H9 (cell line): ENCODE measurements at regions not wholly inside any gene's neighbourhood (a gene's known extent, or its start where the extent isn't known, plus 50 kb on each side); places are given as distances from the start of the nearest gene placed in this dataset.

ENCODE experiments used
- DNase-seq: peaks from one replicate; pipeline ENCODE4 v3.0.0-alpha.2; 2017
- H2AFZ ChIP-seq: one replicate; pipeline ENCODE4 v1.6.1; 2013; ENCODE audit warnings: mild to moderate bottlenecking, low read length, control low read depth, moderate library complexity
- H2AK5ac ChIP-seq: 2 replicates; pipeline ENCODE4 v1.6.1; 2013; ENCODE audit warnings: low read length, control low read depth, mixed read lengths; ENCODE audit not compliant: insufficient read length
- H2BK120ac ChIP-seq: one replicate; pipeline ENCODE4 v1.6.1; 2013; ENCODE audit warnings: low read depth, mild to moderate bottlenecking, low read length, control low read depth, inconsistent platforms; ENCODE audit not compliant: poor library complexity, severe bottlenecking
- H2BK12ac ChIP-seq: 2 replicates; pipeline ENCODE4 v1.6.1; 2013; ENCODE audit warnings: low read length, control low read depth, mixed read lengths, low read depth; ENCODE audit not compliant: insufficient read length
- H2BK15ac ChIP-seq: 2 replicates; pipeline ENCODE4 v1.6.1; 2013; ENCODE audit warnings: low read depth, low read length, control low read depth
- H2BK20ac ChIP-seq: one replicate; pipeline ENCODE4 v1.6.1; 2013; ENCODE audit warnings: low read depth, mild to moderate bottlenecking, low read length, control low read depth, inconsistent platforms; ENCODE audit not compliant: poor library complexity, severe bottlenecking
- H2BK5ac ChIP-seq: 2 replicates; pipeline ENCODE4 v1.6.1; 2013; ENCODE audit warnings: low read length, control low read depth, mixed read lengths; ENCODE audit not compliant: insufficient read length
- H3K14ac ChIP-seq: 2 replicates; pipeline ENCODE4 v1.6.1; 2013; ENCODE audit warnings: low read length, control low read depth; ENCODE audit not compliant: insufficient read depth
- H3K18ac ChIP-seq: 2 replicates; pipeline ENCODE4 v1.6.1; 2013; ENCODE audit warnings: low read depth, mild to moderate bottlenecking, mixed read lengths, low read length, control low read depth; ENCODE audit not compliant: insufficient read length
- H3K23ac ChIP-seq: 2 replicates; pipeline ENCODE4 v1.6.1; 2013; ENCODE audit warnings: low read length, control low read depth, mixed read lengths, low read depth; ENCODE audit not compliant: insufficient read length
- H3K23me2 ChIP-seq: 2 replicates; pipeline ENCODE4 v1.6.1; 2013; ENCODE audit warnings: low read depth, mild to moderate bottlenecking, mixed read lengths, low read length, control low read depth; ENCODE audit not compliant: insufficient read length, poor library complexity, severe bottlenecking
- H3K27ac ChIP-seq: 2 replicates; pipeline ENCODE4 v1.5.1; 2013; ENCODE audit warnings: low read length, control low read depth, mixed read lengths, low read depth; ENCODE audit not compliant: insufficient read length
- H3K27me3 ChIP-seq: 2 replicates; pipeline ENCODE4 v1.6.1; 2013; ENCODE audit warnings: low read length, control low read depth, inconsistent platforms; ENCODE audit not compliant: insufficient read depth
- H3K4ac ChIP-seq: 2 replicates; pipeline ENCODE4 v1.6.1; 2013; ENCODE audit warnings: low read depth, mild to moderate bottlenecking, control low read depth, inconsistent platforms, low read length, moderate library complexity
- H3K4me1 ChIP-seq: 2 replicates; pipeline ENCODE4 v1.6.1; 2013; ENCODE audit warnings: low read length, control low read depth, inconsistent platforms; ENCODE audit not compliant: insufficient read depth
- H3K4me2 ChIP-seq: 2 replicates; pipeline ENCODE4 v1.6.1; 2013; ENCODE audit warnings: low read length, control low read depth, mixed read lengths; ENCODE audit not compliant: insufficient read length, insufficient read depth
- H3K56ac ChIP-seq: 2 replicates; pipeline ENCODE4 v1.6.1; 2013; ENCODE audit warnings: low read depth, mild to moderate bottlenecking, mixed read lengths, low read length, control low read depth; ENCODE audit not compliant: insufficient read length
- H3K79me1 ChIP-seq: 2 replicates; pipeline ENCODE4 v1.6.1; 2013; ENCODE audit warnings: low read depth, mild to moderate bottlenecking, moderate library complexity, low read length, control low read depth, inconsistent platforms; ENCODE audit not compliant: insufficient read depth, poor library complexity, severe bottlenecking
- H3K79me2 ChIP-seq: 2 replicates; pipeline ENCODE4 v1.6.1; 2013; ENCODE audit warnings: low read length, control low read depth, inconsistent platforms; ENCODE audit not compliant: insufficient read depth
- H3K9ac ChIP-seq: 2 replicates; pipeline ENCODE4 v1.6.1; 2013; ENCODE audit warnings: low read length, control low read depth, mixed read lengths; ENCODE audit not compliant: insufficient read length; ENCODE audit errors: extremely low read depth
- H3K9me3 ChIP-seq: one replicate; pipeline ENCODE4 v1.6.1; 2013; ENCODE audit warnings: low read depth, low read length, inconsistent platforms; ENCODE audit not compliant: control insufficient read depth
- H3T11ph ChIP-seq: one replicate; pipeline ENCODE4 v1.6.1; 2013; ENCODE audit warnings: mild to moderate bottlenecking, low read length, control low read depth, inconsistent platforms
- H4K20me1 ChIP-seq: one replicate; pipeline ENCODE4 v1.6.1; 2013; ENCODE audit not compliant: control insufficient read depth, insufficient read length, insufficient read depth
- H4K5ac ChIP-seq: 2 replicates; pipeline ENCODE4 v1.6.1; 2013; ENCODE audit warnings: low read depth, mild to moderate bottlenecking, mixed read lengths, low read length, control low read depth; ENCODE audit not compliant: insufficient read length
- H4K8ac ChIP-seq: replicated peaks from 2 replicates; pipeline ENCODE4 v1.6.1; 2013; ENCODE audit warnings: low read length, control low read depth, mixed read lengths, low read depth; ENCODE audit not compliant: insufficient read length
- H4K91ac ChIP-seq: 2 replicates; pipeline ENCODE4 v1.6.1; 2013; ENCODE audit warnings: low read depth, mild to moderate bottlenecking, moderate library complexity, mixed read lengths, low read length, control low read depth; ENCODE audit not compliant: insufficient read length
- H3K27ac Mint-ChIP-seq, 3 experiments: 2 replicates in 2 of 3; 3 replicates in 1 of 3; pipeline ENCODE4 v1.8.0; 2020 to 2021; ENCODE audit warnings: mixed read lengths in 3 of 3, mild to moderate bottlenecking in 1 of 3, moderate library complexity in 1 of 3
- H3K27me3 Mint-ChIP-seq: 2 replicates; pipeline ENCODE4 v1.8.0; 2021; ENCODE audit warnings: low read depth, mild to moderate bottlenecking, moderate library complexity, mixed read lengths
- H3K36me3 Mint-ChIP-seq, 3 experiments: 2 replicates in 2 of 3; 3 replicates in 1 of 3; pipeline ENCODE4 v1.8.0; 2020 to 2021; ENCODE audit warnings: low read depth in 3 of 3, mixed read lengths in 3 of 3; ENCODE audit not compliant: insufficient read depth in 1 of 3
- H3K4me1 Mint-ChIP-seq, 2 experiments: 2 replicates each; pipeline ENCODE4 v1.8.0; 2020; ENCODE audit warnings: mixed read lengths in 2 of 2
- H3K4me3 Mint-ChIP-seq, 2 experiments: 2 replicates in 1 of 2; 3 replicates in 1 of 2; pipeline ENCODE4 v1.8.0; 2020 to 2021; ENCODE audit warnings: mild to moderate bottlenecking in 2 of 2, mixed read lengths in 2 of 2, moderate library complexity in 1 of 2
- H3K9me3 Mint-ChIP-seq, 2 experiments: 2 replicates in 1 of 2; 3 replicates in 1 of 2; pipeline ENCODE4 v1.8.0; 2020; ENCODE audit warnings: mild to moderate bottlenecking in 2 of 2, mixed read lengths in 2 of 2, moderate library complexity in 1 of 2
- WGBS: extraction: QIAGEN DNeasy Blood & Tissue Kit; methylation state at CpG from one replicate; pipeline ENCODE4 v1.1.7; 2013; ENCODE audit warnings: missing lambda C conversion rate, low lambda C conversion rate, mixed read lengths; ENCODE audit not compliant: insufficient read length; ENCODE audit errors: extremely low coverage; 5-methylcytosine and 5-hydroxymethylcytosine counted together
- TF ChIP-seq, protein P1 (sequence below): fragments of 200-600 bp; sonication (generic); conservative IDR thresholded peaks from 3 replicates; pipeline ENCODE4 v1.8.0; 2021; ENCODE audit warnings: antibody characterized with exemption, mild to moderate bottlenecking

DNA sequence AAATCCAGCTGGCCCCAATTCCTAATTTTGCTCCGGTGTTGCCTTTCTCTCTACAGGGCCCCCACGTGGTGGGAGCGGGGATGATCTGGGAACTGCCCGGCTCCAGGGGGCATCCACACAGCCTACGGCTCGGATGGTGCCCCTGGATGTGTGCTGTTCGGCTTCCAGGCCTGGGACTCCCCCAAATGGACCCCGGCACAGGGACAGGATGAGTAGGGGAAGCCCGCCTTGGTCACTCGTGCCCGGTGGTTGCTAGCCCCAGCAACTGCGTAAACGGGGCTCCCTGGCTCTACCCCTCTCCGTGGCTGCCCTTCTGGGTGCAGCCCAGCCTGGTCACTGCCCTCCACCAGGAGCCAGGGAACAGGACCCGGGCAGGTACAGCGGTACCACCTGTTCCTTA lies 111.5 kb downstream of the TEX26 start:
- no peaks in the 10 kb centered on the region; a peak in 1 of 5 replicates for H3K9me3 Mint-ChIP-seq
- Histone ChIP-seq H3K27ac (no peak overlapping the region), H3K23me2 (no peaks in the 10 kb centered on the region), H2AK5ac (no peak overlapping the region), H2BK5ac (no peak overlapping the region), H2BK20ac (no peak overlapping the region), H3K79me1 (no peaks in the 10 kb centered on the region), H3K4me1 (no peaks in the 10 kb centered on the region), H3K27me3 (no peaks in the 10 kb centered on the region), H3K4ac (no peak overlapping the region), H4K8ac (no peak overlapping the region), H3K79me2 (no peaks in the 10 kb centered on the region), H3K9ac (no peak overlapping the region), H2BK120ac (no peak overlapping the region), H3K9me3 (no peaks in the 10 kb centered on the region), H3T11ph (no peak overlapping the region), H2BK12ac (no peak overlapping the region), H3K4me2 (no peak overlapping the region), H2BK15ac (no peak overlapping the region), H3K56ac (no peak overlapping the region), H3K18ac (no peak overlapping the region), H4K20me1 (no peaks in the 10 kb centered on the region), H2AFZ (no peak overlapping the region), H4K91ac (no peak overlapping the region), H4K5ac (no peak overlapping the region), H3K23ac (no peak overlapping the region), H3K14ac (no peak overlapping the region; the same call in 1 of the 2 replicates)
- peaks cover 2 to 10% of the 10 kb centered on the region in 2 experiments; a peak in 3 of 4 replicates for H3K4me1 Mint-ChIP-seq
- WGBS: no CpG with 5 or more reads among the region's 16 CpGs
- H3K36me3 Mint-ChIP-seq: no peaks in the 10 kb centered on the region
- H3K27ac Mint-ChIP-seq: no peak overlapping the region
- TF ChIP-seq, protein P1, sequence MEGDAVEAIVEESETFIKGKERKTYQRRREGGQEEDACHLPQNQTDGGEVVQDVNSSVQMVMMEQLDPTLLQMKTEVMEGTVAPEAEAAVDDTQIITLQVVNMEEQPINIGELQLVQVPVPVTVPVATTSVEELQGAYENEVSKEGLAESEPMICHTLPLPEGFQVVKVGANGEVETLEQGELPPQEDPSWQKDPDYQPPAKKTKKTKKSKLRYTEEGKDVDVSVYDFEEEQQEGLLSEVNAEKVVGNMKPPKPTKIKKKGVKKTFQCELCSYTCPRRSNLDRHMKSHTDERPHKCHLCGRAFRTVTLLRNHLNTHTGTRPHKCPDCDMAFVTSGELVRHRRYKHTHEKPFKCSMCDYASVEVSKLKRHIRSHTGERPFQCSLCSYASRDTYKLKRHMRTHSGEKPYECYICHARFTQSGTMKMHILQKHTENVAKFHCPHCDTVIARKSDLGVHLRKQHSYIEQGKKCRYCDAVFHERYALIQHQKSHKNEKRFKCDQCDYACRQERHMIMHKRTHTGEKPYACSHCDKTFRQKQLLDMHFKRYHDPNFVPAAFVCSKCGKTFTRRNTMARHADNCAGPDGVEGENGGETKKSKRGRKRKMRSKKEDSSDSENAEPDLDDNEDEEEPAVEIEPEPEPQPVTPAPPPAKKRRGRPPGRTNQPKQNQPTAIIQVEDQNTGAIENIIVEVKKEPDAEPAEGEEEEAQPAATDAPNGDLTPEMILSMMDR: peak; percentile 32; the same call in 2 of the 3 replicates
- no peak overlapping the region for H3K4me3 Mint-ChIP-seq
- peak; percentile 69 for DNase-seq
- peaks cover 3% of the 10 kb centered on the region; the same call in 1 of the 2 replicates for H3K27me3 Mint-ChIP-seq
